Tibial artery (tissue), 4 donors: ENCODE measurements at regions not wholly inside any gene's neighbourhood (a gene's known extent, or its start where the extent isn't known, plus 50 kb on each side); places are given as distances from the start of the nearest gene placed in this dataset.

Experiments
- DNase-seq, 2 donors: peaks; one replicate each; pipeline ENCODE4 v3.0.0-alpha.2; 2019
- H3K27ac ChIP-seq, 2 donors: fragments of 200-600 bp; sonication (generic) in 1 of 2; 1 replicate in 1 of 2; 2 replicates in 1 of 2; pipeline ENCODE4 v1.5.1; 2018 to 2019; ENCODE audit warnings: mild to moderate bottlenecking in 1 of 2
- H3K27me3 ChIP-seq, 2 donors: fragments of 200-600 bp; sonication (generic) in 1 of 2; one replicate each; pipeline versions ENCODE4 v1.5.1 to v1.6.0; 2016 to 2019
- H3K36me3 ChIP-seq, 3 donors: fragments of 200-600 bp; sonication (generic) in 2 of 3; one replicate each; pipeline ENCODE4 v1.5.1; 2016 to 2019; ENCODE audit warnings: mild to moderate bottlenecking in 2 of 3
- H3K4me1 ChIP-seq, 4 donors: fragments of 200-600 bp; sonication (generic) in 2 of 4; 1 replicate in 3 of 4; 2 replicates in 1 of 4; pipeline ENCODE4 v1.5.1; 2016 to 2019
- H3K4me3 ChIP-seq, 2 donors: fragments of 200-600 bp; sonication (generic) in 1 of 2; 1 replicate in 1 of 2; 2 replicates in 1 of 2; pipeline ENCODE4 v1.5.1; 2018 to 2019; ENCODE audit warnings: mild to moderate bottlenecking in 2 of 2
- H3K9me3 ChIP-seq, 3 donors: fragments of 200-600 bp; sonication (generic) in 1 of 3; one replicate each; pipeline ENCODE4 v1.5.1; 2016 to 2019
- CTCF ChIP-seq, 2 experiments: fragments of 200-600 bp in 1 of 2; fragments of 450-650 bp in 1 of 2; IDR thresholded peaks; one replicate each; pipeline ENCODE4 v1.5.1; 2017 to 2019; ENCODE audit warnings: antibody characterized with exemption in 2 of 2, mild to moderate bottlenecking in 1 of 2, moderate library complexity in 1 of 2
- intact Hi-C: fragments of 100-400 bp; cut with DNase I; formaldehyde crosslinking; loops from one replicate; pipeline ENCODE4 v1.15.0; 2023; ENCODE audit warnings: low total_unique reads

GRCh38 chr13:107568181-107568580 lies 647.2 kb downstream of the LIG4 start:
- H3K27me3 ChIP-seq: no peaks in the 10 kb centered on the region
- no peak overlapping the region for H3K27ac ChIP-seq
- no peaks in the 10 kb centered on the region for H3K9me3 ChIP-seq
- intact Hi-C loops: no loop called here
- no peak for DNase-seq
- H3K4me3 ChIP-seq: no peak overlapping the region
- H3K36me3 ChIP-seq: no peaks in the 10 kb centered on the region
- peaks cover 0 to 15% (median 7%) of the 10 kb centered on the region in 4 donors for H3K4me1 ChIP-seq
- no peak for TF ChIP-seq CTCF (IDR thresholded peaks at IDR 0.05)

- Histone ChIP-seq H3K9me3 (no peaks in the 10 kb centered on the region), H3K27me3 (no peaks in the 10 kb centered on the region), H3K4me3 (no peak overlapping the region), H3K4me1 (peaks cover 0 to 21% (median 11%) of the 10 kb centered on the region in 4 donors), H3K36me3 (no peaks in the 10 kb centered on the region), H3K27ac (no peak overlapping the region)
- no peak for TF ChIP-seq CTCF (IDR thresholded peaks at IDR 0.05)
- DNase-seq: no peak
- intact Hi-C loops: no loop called here
Measured at GRCh38 chr13:107563099-107563925, 652.0 kb downstream of the LIG4 start.

GRCh38 chr13:107562203-107562602 lies 653.1 kb downstream of the LIG4 start:
- H3K36me3 ChIP-seq: no peaks in the 10 kb centered on the region
- peaks cover 0 to 21% (median 11%) of the 10 kb centered on the region in 4 donors for H3K4me1 ChIP-seq
- intact Hi-C loops: no loop called here
- no peak for DNase-seq
- H3K4me3 ChIP-seq: no peak overlapping the region
- H3K27me3 ChIP-seq: no peaks in the 10 kb centered on the region
- H3K9me3 ChIP-seq: no peaks in the 10 kb centered on the region
- no peak for TF ChIP-seq CTCF (IDR thresholded peaks at IDR 0.05)
- no peak overlapping the region for H3K27ac ChIP-seq

GRCh38 chr13:107554460-107554859 lies 660.9 kb downstream of the LIG4 start:
- no peak for DNase-seq
- H3K27ac ChIP-seq: no peak overlapping the region
- no peak for TF ChIP-seq CTCF (IDR thresholded peaks at IDR 0.05)
- H3K9me3 ChIP-seq: no peaks in the 10 kb centered on the region
- H3K4me1 ChIP-seq: no peaks in the 10 kb centered on the region
- intact Hi-C loops: no loop called here
- H3K27me3 ChIP-seq: no peaks in the 10 kb centered on the region
- H3K36me3 ChIP-seq: no peaks in the 10 kb centered on the region
- no peak overlapping the region for H3K4me3 ChIP-seq

- Histone ChIP-seq H3K27me3 (no peaks in the 10 kb centered on the region), H3K4me3 (no peak overlapping the region), H3K27ac (no peak overlapping the region), H3K9me3 (no peaks in the 10 kb centered on the region), H3K36me3 (no peaks in the 10 kb centered on the region), H3K4me1 (no peaks in the 10 kb centered on the region)
- no peak for DNase-seq
- no peak for TF ChIP-seq CTCF (IDR thresholded peaks at IDR 0.05)
- intact Hi-C loops: no loop called here
Measured at GRCh38 chr13:107553838-107554237, 661.5 kb downstream of the LIG4 start.
